Activated gamma-delta T cell (primary cell): ENCODE measurements at regions not wholly inside any gene's neighbourhood (a gene's known extent, or its start where the extent isn't known, plus 50 kb on each side); places are given as distances from the start of the nearest gene placed in this dataset.

Experiments
- DNase-seq: peaks from one replicate; lab custom pipeline; 2025; lab: John Stamatoyannopoulos, UW

DNA sequence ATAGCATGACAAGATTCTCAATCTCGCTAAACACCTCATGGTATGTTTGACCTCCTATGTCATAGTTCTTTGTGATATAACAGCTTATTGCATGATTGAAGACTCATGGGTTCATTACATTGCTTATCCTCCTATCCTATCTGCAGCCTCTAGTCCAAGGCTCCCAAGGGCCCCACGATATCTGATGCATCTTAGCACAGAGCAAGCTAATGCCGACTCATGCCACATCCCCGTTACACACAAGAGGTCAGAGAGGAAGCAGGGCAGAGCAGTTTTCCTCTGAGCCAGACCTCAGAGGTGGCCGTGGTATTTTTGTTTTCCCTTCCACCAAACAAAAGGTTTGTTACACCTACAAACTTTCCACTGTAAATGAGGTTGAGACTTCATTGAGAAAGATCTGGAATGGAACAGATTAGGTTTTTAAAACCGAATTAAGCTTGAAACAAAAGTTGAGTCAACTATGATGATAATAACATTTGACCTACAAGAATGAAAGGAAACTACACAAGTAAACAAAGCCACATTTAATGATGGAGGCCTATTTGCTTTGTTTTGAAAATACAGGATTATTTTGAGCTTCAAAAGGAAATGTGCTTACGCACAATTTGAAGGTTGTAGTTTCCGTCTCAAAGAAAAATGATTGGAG, 133.9 kb upstream of the MYLIP start:
- DNase-seq: no peak

DNA sequence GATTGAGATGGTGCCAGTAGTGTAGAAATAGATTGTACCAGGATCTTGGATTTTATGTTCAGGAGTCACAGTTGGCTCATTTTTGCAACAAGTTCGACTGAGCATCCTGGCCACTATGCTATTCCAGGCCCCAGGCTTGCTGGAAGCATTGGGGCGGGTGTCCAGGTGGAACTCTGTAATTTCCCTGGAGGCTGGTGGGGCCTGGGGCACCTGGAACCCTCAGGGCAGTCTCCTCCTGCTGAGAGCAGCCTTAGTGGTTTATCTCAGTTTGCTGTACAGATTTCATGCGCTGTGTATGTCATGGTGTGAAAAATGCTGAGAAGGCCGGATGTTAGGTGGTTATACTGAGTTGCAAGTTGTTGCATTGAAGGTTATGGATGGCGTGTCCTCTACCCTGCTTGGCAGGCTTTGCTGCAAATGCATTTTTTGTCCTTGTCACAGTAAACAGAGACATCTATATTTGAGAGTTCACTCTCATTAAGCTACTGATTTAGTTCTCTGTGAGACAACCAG, 135.1 kb upstream of the MYLIP start:
- no peak for DNase-seq

DNA sequence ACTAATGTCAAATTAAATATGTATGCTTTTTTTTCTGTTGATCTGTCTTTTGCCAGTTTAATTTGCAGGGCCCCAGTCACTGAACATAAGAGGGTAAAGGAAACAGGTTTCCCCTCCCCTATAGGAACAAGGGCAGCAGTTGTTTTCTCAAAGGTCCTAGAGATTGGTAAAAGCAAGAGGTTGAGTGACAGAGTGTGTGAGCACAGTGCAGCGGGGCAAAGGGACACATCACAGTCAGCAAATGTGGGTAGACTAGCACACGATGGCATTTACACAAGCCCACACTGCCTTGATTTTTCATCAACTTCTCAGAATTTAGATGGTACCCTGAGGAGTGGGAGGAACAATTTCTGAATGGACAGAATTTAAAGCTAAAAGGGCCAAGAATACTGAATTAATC, 138.7 kb upstream of the MYLIP start:
- DNase-seq: no peak

DNA sequence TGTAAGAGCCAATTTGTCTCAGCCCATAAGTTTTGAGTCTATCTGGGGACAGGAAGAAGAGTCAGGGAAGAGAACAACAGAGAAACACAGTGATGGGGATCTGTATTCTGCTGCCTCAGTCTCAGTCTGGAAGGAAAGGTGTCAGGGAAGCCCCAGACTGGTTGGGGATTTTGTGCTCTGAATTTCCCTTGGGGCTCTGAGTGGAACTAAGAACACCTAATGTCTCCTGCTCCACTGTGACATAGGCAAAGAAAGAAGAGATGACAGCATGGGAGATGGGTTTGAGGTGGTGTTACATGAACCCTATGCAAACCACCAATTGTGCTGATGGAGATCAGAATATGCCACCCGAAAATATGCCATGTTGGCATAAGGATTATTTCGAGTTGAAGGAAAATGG, 139.5 kb upstream of the MYLIP start:
- no peak for DNase-seq

DNA sequence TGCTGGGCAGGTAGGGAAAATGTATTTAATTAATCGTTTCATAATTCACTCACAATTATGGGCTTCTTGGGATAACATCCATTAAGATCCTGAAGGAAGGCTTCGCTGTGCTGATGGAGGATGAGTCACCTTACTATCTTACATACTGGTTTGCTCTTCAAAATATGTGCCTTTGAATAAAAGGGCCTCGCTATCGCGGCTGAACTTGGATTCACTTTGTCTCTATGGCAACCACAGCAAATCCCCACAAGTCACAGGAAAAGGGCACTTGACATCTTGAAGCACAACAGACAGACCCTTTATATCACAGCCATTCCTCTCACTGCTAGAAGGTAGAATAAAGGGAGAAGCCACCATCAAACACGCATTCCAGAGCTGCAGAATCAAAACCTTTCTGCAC, 141.3 kb upstream of the MYLIP start:
- no peak for DNase-seq

DNA sequence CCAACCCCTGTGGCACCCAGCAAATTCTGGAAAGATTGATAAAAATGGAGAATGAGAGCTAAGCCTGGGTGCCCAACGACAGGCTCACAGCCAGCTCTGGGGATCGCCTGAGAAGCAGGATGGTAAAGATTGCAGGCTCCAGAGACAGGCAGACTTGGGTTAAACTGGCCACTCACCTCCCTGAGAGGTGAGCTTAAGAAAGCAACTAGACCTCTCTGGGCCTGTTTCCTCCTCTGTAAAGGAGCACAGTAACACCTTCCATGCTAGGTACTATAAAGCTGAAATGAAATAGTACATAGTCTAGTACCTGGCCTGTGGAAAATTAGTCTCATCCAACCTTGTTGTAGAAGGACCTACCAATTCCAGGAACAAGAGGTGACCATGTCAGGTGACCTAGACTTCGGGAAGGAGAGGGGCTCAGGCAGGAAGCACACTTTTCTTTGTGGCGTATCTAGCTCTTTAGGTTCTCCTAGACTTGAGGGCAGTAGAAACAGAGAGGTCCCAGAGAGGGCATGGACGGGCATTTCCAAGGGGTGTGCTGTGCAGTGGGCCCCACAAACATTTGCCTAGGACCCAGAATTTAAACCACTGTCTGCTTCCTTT, 142.8 kb upstream of the MYLIP start:
- no peak for DNase-seq

DNA sequence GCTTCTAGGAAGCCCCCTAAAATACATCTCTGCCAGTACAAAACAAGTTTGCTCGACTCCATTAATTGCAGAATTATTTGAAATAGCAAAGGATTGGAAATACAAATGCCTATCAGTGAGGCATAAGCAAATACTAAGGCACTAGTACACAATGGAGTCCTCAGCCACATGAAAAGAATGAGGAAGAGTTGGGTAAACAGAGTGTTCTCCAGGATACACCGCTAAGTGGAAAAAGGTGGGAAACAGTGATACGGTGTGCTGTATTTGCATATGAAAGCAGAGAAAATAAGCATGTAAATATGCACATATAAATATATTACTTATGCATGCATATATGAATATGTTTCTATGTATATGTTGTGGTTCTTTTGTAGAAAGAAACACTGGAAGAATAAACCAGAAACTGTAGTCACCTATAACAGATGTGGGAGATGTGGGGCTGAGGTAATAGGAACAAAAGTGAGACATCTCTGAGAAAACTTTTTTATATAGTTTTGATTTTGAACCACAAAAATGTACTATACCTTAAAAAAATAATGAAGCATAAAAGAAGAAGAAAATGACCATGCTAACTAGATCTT, 143.4 kb upstream of the MYLIP start:
- DNase-seq: no peak

DNA sequence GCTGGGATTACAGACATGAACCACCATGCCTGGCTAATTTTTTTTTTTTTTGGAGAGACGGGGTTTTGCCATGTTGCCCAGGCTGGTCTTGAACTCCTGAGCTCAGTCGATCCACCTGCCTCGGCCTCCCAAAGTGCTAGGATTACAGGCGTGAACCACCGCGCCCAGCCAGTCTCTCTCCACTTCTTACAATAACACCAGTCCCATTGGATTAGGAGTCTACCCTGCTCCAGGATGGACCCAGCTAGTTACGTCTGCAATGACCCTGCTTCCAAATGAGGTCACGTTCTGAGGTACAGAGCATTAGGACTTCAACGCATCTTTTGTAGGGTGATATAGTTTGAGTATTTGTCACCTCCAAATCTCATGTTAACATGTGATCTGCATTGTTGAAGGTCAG, 146.9 kb upstream of the MYLIP start:
- DNase-seq: no peak

DNA sequence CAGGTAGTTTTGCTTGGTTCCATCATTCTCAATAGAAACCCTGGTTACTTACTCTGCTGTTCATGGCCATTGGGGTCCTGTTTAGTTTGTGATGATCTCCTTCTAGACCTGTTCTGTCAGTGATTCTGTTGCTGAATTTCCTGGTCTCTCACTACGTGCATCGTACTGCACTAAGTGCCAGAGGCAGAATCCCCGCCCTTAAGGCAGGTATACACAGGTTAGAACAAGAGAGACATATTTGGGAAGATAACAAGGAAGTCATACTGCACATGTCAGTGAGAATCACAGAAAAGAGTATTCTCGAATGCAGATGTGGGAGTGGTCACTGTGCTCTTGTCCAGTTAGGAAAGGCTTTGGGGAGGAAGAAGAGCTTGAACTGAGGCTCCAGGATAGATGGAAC, 148.1 kb upstream of the MYLIP start:
- DNase-seq: no peak

DNA sequence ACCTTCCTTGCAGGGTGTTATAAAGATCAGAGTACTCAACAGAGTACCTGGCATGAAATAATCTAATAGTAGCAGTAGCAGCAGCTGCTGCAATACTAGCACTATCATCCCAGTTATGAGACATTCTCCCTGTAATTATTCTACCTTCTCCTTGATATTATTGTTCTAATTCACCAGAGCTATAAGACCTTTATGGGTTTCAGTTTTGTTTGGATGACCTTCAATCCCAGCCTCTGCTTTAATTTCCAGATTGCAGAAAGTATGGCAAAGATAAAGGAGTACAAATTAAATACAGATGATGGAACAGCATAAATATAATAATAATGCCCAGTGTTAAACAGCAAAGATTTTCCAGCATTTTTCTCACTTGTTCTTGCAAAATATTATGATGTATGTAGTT, 150.5 kb upstream of the MYLIP start:
- DNase-seq: no peak

DNA sequence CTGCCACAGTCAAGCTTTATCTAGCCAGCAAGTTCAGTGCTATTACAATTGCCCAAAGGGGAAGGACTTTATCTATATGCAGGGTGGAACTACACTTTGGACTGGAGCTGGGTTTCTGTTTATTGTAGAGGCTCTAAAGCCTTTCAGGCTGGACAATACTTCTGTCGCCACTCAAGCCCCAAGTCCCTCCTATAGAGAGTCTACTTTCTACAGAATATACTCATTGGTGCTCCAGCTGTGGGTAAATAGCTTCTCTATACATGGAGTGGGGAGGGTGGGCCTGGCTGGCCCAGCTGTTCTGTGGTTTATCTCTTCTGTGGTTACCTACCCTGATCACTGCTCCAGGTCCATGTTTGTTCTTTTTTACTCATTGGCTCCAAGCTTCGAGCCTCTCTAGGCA, 151.8 kb upstream of the MYLIP start:
- DNase-seq: no peak

DNA sequence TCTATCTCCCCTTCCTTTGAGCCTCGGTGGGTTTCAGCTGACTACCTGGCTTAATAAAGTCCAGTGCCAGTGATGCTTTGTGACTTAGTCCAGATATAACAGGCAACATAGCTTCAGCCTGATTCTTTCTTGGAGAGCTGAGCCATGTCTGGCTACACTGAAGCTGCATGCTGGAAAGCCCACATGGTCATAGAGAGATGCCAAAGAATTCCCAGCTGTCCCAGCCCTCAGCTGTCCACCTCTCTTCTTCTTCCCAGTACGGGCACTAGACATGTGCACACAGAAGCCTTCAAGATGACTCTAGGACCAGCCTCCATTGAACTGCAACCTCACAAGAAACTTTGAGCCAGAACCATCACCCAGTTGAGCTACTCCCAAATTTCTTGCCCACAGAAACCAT, 154.1 kb upstream of the MYLIP start:
- DNase-seq: no peak

DNA sequence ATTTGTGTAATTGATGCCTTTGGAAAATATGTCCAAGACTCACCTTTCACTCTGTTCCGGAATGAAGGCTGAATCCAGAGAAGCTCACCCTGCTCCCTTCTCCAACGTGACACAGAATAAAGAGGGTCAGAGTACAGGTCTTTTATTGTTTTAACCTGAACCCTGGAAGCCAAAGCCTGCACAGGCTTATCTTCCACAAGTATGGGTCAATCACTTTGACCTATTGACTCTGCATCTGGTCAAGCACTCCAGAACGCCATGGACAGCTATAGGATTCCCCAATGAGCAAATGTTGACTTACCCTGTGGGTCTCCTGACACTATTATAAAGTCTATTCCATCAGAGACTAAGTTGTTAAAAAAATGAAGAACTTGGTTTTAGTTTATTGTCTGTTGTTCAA, 158.4 kb upstream of the MYLIP start:
- DNase-seq: no peak

DNA sequence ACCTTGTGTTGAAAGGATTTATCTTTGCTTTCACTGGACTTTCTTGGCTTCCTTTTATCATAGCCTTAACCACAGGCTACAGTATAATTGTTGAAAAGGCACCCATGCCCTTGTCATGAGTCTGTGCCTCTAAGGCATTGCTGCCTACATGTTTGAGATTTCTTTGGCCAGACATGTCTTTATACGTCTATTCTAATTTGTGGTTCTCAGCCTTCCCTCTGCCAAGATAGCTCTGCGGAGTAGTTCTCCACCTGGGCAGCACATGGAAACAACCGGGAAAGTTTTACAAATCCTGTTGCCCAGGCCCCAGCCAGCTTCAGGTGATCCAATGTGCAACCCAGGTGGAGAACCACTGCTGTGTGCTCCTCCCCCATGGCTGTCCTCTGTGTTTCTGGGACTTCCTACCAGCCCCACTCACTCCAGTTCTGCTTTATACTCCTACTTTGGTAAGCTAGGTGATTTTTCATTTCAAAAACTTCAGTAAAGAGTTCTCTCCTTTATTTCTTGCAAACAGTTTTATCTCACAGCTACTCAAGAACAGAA, 159.6 kb upstream of the MYLIP start:
- no peak for DNase-seq

DNA sequence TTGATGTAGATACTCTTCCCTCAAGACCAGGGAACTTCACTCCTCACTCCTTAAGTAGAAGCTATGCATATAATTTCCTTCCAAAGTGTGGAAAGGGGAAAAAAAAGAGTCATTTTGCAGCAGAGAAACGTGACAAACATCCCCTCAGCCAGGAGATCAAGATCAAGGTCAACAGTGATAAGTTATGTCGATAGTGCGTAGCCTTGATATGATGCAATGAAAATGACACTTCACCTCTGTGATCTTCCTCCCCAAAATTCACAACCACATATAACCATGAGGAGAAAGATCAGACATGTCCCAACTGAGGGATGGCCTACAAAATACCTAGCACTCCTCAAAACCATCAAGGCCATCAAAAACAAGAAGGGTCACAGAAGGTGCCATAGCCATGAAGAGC, 160.4 kb upstream of the MYLIP start:
- DNase-seq: no peak

DNA sequence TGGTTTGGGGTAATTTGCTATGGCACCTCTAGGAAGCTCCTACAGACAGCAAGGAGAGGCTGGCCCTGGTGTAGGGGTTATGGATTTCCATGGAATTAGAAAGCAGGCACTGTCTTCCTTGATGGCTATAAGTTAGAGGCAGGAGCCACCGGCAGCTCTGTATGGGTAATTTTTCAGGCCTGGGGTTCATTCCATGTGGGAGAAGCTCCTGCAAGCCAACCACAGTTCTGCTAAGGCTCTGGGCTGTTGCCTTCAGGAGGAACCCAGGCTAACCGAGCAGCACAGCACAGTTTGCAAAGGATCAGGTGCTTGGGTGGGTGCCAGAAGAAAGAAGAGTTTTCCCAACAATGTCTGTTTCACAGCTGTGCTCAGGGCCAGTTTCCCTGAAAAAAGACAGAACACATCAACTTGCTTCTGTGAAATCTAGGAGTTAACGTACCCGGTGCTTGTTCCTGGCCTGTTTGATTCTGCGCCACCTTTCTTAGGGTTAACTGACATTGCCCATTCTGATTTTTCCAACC, 162.8 kb upstream of the MYLIP start:
- DNase-seq: no peak

DNA sequence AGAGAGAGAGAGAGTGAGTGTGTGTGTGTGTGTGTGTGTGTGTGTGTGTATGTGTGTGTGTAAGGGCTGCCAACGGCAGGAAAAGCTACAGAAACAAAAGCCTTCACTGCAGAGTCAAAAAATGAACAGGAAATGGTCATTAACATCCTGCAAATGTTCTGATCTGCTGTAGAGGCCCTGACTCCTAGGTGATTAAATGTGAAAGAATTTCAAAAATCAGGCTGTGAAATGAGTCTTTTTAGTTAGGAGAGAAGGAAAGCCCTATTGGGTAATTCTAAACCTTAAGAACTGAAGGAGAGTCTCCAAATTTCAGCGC, 166.5 kb upstream of the MYLIP start:
- no peak for DNase-seq

DNA sequence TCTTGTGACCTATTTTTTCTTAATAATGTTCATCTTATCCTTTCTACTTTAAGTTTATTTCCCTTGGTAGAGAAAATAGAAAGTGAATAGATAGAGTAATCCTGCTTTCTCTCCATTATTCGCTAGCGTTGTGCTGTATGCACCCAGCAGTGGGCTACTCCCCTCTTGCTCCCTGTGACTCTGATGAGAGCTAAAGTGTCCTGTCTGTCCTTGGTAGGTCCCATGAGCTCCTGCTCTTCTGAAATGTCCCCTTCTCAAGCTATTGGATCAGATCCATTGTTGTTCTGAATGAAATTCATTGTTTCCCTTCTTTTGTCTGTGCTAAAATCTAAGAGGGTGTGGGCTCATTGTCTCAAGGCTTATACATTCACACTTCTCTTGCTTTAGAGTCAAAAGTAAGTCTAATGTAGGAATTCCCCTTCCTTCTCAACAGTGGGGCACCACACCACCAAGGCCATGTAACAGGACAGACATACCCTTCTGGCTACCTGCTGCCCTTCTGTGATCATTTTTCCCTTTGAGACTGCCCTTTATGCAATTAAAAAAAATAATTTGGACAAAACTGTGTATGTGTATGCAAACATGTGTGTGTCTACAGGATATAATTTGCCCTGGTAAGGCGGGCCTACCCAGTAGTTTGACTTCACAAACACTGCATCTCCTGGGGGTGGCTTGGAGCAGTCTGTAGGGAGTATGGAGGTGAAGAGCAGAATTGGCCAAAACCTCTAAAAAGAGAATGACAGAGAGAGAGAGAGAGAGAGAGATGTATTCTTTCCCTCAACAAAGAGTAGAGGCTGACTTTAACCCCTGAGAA, 167.0 kb upstream of the MYLIP start:
- no peak for DNase-seq

DNA sequence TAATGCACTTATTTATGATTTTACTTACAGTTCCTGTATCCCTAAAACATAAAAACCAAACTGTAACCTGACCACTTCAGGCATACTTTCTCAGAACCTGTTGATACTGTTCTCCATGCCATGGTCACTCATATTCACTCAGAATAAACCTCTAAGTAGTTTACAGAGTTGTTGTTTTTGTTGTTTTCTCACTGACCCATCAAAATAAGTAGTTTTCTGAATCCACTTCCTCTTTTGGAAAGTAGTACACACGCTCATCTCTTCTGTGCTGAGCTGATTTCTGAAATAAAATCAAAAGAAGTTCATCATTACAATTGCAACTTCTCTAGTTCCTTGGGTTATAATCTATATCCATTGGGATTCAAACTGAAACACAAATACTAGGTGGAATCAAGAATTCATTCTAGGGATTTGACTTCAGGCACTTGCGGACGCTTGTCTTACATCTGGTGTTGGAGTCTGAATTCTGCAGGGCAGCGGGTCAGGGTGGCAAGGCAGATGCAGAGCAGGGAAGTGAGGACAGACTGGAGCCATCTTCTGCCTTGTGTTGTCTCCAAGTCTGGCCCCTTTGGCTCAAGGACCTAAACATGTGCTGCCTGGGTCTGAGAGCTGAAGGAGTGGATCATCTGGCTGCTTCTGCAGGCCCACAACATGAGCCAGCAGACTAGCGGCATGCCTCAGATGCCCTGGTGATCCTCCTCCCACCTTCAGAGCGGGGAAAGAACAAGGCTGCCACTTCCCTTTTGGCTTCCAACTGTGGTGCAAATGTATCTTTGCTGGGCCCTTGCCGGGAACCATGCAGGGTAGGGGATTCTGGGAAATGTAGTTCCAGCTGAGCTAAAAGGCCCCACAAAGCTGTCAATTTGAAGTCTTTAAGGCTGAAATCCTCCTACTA, 167.9 kb upstream of the MYLIP start:
- DNase-seq: no peak

DNA sequence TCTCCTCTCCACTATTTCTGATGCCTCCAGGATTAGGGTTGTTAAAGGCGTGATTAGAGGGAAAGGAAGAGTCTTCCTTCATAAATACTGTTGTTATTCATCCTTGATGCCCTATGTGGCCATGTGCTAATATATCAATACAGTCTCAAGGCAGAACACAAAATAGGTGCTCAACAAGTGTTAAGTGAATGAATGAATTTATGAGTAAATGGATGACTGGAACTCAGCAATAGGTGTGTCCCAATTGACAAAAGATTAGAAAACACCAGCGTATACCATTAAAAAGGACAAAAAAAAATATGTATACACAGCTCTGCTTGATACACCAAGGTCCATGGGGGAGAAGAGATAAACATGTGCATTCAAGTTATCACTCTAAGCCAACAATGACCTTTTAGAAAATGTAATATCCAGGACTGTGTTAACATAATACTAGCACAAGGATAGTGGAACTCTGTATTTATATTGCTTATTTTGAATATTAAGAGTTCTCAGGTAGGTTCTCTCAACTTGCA, 171.2 kb upstream of the MYLIP start:
- no peak for DNase-seq
